ENCODE measurements at regions not wholly inside any gene's neighbourhood (a gene's known extent, or its start where the extent isn't known, plus 50 kb on each side); places are given as distances from the start of the nearest gene placed in this dataset.

GRCh38 chr1:198086051-198086745 is 70.6 kb upstream of the NEK7 start:
- ATAC-seq (no peak), DNase-seq (ENCODE audit: low read depth, low spot score) (no peak)
- CTCF ChIA-PET: interaction anchor here (1.0 kb wide), 1 partner anchor 14 kb away, joined by 3 read pairs; no protein-coding TSS in a partner anchor
- Histone ChIP-seq H3K9ac (ENCODE audit: low read length) (no peak overlapping the region), H3K9me3 (ENCODE audit: control insufficient read depth in 1 of 2, insufficient read depth in 1 of 2, low read depth in 1 of 2, low read length in 2 of 2) (no peaks in the 10 kb centered on the region), H3K79me2 (ENCODE audit: insufficient read depth, low read length) (no peaks in the 10 kb centered on the region), H3K4me1 (ENCODE audit: control insufficient read depth in 1 of 2, insufficient read depth in 2 of 2, low read length in 2 of 2) (no peaks in the 10 kb centered on the region), H3K27me3 (ENCODE audit: insufficient read depth, low read length) (no peaks in the 10 kb centered on the region), H3K4me3 (replicated peaks in 1 of 2; ENCODE audit: low read depth in 1 of 2, low read length in 2 of 2) (no peak overlapping the region), H3K27ac (ENCODE audit: low read depth, low read length) (no peak overlapping the region), H3K36me3 (ENCODE audit: control insufficient read depth in 1 of 2, insufficient read depth in 2 of 2, low read length in 2 of 2) (no peaks in the 10 kb centered on the region), H4K20me1 (ENCODE audit: insufficient read depth) (no peaks in the 10 kb centered on the region), H3K4me2 (ENCODE audit: low read length) (no peak overlapping the region), H3K9me2 (ENCODE audit: insufficient read depth) (no peaks in the 10 kb centered on the region), H2AFZ (ENCODE audit: low read depth, low read length, poor library complexity, severe bottlenecking) (no peak overlapping the region)
- RAD21 ChIA-PET (ENCODE audit: low non-redundant PET in 1 of 2, low total read pairs in 2 of 2, uncharacterized antibody in 2 of 2, unreplicated experiment in 2 of 2): no interaction called here
- intact Hi-C loops (cut with micrococcal nuclease): loop anchor here (5.0 kb wide), 1 partner anchor 601 kb away; no protein-coding TSS in a partner anchor
- POLR2A ChIA-PET: no interaction called here
- BruUV-seq (replicated peaks): no TSS peak
- TF ChIP-seq ZBTB33 (IDR thresholded peaks at IDR 0.05; ENCODE audit: extremely low read depth, insufficient replicate concordance, low read length) (no peak), SRF (IDR thresholded peaks at IDR 0.05; ENCODE audit: low read depth) (no peak), MAX (IDR thresholded peaks at IDR 0.05) (no peak), SIN3A (IDR thresholded peaks at IDR 0.05; ENCODE audit: low read depth) (no peak), EGR1 (IDR thresholded peaks at IDR 0.05; ENCODE audit: low read depth) (no peak), FOSL1 (IDR thresholded peaks at IDR 0.05; ENCODE audit: low read depth) (no peak), CTCF (IDR thresholded peaks at IDR 0.05 in 2 of 3, conservative IDR thresholded peaks at IDR 0.05 in 1 of 3; ENCODE audit: borderline replicate concordance in 1 of 3, insufficient read depth in 1 of 3, low read depth in 2 of 3, low read length in 2 of 3) (no peak)
- TF ChIP-seq, protein P1, sequence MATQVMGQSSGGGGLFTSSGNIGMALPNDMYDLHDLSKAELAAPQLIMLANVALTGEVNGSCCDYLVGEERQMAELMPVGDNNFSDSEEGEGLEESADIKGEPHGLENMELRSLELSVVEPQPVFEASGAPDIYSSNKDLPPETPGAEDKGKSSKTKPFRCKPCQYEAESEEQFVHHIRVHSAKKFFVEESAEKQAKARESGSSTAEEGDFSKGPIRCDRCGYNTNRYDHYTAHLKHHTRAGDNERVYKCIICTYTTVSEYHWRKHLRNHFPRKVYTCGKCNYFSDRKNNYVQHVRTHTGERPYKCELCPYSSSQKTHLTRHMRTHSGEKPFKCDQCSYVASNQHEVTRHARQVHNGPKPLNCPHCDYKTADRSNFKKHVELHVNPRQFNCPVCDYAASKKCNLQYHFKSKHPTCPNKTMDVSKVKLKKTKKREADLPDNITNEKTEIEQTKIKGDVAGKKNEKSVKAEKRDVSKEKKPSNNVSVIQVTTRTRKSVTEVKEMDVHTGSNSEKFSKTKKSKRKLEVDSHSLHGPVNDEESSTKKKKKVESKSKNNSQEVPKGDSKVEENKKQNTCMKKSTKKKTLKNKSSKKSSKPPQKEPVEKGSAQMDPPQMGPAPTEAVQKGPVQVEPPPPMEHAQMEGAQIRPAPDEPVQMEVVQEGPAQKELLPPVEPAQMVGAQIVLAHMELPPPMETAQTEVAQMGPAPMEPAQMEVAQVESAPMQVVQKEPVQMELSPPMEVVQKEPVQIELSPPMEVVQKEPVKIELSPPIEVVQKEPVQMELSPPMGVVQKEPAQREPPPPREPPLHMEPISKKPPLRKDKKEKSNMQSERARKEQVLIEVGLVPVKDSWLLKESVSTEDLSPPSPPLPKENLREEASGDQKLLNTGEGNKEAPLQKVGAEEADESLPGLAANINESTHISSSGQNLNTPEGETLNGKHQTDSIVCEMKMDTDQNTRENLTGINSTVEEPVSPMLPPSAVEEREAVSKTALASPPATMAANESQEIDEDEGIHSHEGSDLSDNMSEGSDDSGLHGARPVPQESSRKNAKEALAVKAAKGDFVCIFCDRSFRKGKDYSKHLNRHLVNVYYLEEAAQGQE (IDR thresholded peaks at IDR 0.05; ENCODE audit: low read depth): no peak
